HG02623 (cell line): ENCODE measurements at regions not wholly inside any gene's neighbourhood (a gene's known extent, or its start where the extent isn't known, plus 50 kb on each side); places are given as distances from the start of the nearest gene placed in this dataset.

ENCODE experiments used
- ATAC-seq: cut with Tn5 transposase; IDR thresholded peaks from one replicate; pipeline ENCODE4 v1.9.1; 2021; ENCODE audit warnings: moderate library complexity; ENCODE audit not compliant: unreplicated experiment

DNA sequence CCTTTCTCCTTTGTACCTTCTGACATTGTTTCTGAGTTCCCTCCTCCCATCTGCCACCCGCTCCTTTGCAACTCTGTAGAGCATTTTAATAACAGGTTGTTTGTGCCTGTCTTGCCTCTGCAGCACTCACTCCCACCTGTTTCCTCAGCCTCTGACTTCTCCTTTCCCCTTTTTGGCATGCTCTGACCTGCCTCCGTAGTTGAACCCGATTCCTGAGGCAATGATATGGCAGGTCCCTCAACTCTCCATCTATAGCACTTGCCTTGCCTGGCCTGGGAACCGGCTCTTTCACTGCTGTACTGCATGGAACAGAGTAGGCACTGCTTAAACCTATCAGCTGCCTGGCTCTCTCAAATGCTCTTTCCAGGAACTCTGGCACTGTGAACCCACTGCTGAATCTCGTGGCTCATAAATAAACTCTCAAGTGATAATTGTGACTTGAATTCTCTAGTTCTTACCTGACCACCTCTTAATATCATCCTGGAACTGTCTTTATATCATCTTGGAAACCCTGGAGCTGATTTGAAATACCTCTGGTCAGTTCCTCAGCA, 50.3 kb downstream of the UTRN start:
- ATAC-seq = no peak

DNA sequence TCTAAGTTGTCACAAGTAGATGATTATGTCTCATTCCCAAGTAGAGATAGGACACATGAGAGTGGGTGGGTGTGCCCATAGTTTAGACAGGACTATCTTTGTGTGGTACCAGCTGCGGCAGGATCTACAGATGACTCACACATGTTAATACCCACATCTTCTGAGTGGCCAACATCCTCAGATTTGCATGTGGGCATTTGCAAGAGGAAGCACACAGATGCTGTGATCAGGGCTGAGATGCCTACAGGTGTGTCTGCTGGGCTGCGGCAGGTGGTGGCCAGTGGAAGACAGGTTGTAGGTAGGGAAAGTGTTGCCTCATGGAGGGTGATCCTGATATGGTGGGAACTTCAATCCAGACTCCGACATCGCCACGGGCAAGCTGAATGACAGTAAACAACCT, 50.8 kb downstream of the UTRN start:
- ATAC-seq = peak; percentile 56

GRCh38 chr6:144336900-144337299, 51.8 kb downstream of the UTRN start:
- no peak for ATAC-seq

- ATAC-seq = no peak
Observed at GRCh38 chr6:144338474-144338873, 53.3 kb downstream of the UTRN start.

GRCh38 chr6:144338951-144339700, 54.0 kb downstream of the UTRN start:
- ATAC-seq = no peak

DNA sequence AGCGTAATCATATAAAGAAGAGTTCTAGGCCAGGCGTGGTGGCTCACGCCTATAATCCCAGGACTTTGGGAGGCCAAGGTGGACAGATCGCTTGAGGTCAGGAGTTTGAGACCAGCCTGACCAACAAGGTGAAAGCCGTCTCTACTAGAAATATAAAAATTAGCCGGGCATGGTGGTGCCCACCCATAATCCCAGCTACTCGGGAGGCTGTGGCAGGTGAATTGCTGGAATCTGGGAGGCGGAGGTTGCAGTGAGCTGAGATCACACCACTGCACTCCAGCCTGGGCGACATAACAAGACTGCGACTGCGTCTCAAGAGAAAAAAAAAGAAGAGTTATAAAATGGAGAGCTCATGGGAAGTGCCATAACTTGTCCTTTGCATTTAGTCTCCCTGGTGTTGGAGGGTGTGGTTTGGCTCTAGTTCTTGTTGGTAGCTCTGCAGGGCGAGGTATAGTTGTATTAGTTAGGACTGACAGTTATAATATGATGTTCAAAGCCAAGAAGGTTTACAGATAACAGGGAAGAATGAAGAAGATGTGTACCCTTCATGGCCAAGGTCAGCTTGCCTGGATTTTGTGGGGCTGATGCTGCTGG, 54.8 kb downstream of the UTRN start:
- no peak for ATAC-seq

DNA sequence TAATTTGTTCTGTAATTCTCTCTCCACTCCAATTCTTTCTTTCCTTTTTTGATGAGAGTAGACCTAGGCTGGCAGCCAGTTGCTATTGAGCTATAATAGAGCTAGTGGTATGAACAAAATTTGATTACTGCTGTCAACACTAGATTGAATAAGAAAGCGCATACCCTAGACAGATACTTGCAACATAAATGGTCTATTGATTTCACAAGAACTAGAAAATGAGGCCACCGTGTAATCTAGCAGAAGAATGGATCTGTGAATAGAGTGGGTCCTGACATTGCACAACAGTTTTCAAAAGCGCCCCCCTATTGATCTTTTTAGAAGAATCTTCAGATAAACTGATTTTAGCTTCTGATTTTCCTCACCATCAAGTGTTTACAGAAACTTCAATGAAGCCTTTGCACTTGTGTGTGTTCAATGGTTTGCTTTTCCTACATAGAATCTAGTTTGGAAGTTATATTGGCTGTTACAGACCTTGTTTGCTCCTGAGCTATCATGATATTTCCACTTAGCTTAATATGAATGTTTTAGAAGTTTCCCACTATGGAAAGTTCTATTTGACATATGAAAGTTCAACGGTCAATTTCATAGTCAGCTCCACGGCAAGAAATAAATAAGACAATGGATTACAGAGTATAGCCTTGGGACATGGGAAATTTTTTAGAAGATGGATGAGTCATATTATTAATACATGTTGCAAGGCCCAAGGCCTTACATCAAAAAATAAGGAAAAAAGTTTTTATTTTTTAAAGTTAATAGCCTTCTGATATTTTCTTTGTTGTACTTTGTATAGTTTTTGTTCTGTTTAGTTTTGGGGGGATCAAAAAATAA, 55.6 kb downstream of the UTRN start:
- no peak for ATAC-seq

DNA sequence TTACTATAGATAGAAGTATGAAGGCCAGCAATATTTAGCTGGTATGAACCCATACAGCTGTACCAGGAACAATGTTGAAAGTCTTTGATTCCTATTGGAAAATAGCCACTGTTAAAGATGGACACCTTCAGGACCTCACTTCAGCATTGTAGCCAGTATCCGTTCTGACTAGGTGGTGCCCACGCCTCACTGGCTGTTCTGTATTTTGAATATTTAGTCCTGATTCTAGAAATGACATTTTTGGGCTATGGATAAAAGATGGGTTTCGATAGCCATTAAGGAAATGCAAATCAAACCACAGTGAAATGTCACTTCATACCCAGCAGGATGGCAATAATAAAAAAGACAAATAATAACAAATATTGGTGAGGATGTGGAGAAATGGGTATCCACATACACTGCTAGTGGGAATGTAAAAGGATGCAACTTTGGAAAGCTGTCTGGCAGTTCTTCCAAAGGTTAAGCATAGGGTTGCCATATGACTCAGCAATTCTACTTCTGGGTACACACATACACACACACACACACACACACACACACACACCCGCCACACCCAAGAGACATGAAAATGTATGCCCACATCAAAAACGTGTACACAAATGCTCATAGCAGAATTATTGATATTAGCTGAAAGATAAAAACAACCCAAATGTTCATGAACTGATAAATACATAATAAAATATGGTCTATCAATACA, 56.8 kb downstream of the UTRN start:
- peak; percentile 35 for ATAC-seq

GRCh38 chr6:144343701-144344428, 58.7 kb downstream of the UTRN start:
- ATAC-seq = peak; percentile 42

GRCh38 chr6:144344646-144345045, 59.5 kb downstream of the UTRN start:
- peak; percentile 38 for ATAC-seq

DNA sequence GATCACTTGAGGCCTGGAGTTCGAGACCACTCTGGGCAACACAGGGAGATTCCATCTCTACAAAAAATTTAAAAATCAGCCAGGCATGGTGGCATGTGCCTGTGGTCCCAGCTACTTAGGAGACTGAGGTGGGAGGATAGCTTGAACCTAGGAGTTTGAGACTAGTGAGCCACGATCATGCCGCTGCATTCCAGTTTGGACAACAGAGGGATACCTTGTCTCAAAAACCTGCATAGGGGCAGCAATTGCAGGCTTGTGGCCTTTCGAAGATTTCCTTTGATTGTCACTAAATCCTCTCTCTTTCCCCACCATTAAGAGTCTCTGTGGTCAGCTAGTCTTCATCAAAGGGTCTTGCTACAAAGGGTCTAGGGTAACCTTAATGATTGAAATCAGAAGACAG, 60.3 kb downstream of the UTRN start:
- ATAC-seq = no peak

GRCh38 chr6:144346719-144347447, 61.7 kb downstream of the UTRN start:
- ATAC-seq = no peak

DNA sequence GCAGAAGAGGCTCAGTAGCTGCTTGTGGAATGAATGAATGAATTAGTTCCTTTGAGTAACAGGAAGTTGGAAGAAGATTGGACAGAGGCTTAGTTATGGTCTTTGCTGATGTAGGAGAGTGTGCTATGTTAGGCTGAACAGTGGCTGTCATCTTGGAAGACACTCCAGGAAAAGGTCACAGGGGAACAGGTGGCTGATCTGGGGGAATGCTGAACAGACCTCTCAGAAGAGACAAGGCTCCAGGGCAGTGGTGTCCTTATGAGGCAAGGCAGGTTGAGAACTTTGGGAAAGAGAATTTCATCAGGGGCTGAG, 62.3 kb downstream of the UTRN start:
- ATAC-seq = no peak

DNA sequence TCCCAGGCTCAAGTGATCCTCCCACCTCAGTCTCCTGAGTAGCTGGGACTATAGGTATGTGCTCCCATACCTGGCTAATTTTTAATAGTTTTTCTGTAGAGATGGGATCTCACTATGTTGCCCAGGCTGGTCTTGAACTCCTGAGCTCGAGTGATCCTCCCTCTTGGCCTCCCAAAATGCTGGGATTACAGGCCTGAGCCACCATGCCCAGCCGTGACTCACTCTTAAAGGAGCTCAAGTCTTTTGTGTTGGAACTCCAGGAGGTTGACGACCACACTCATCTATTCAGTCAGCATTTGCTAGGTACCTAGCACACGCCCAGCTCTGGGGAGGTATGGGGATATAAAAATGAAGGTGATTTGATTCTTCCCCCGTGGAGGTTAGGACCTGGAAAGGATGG, 62.8 kb downstream of the UTRN start:
- no peak for ATAC-seq

GRCh38 chr6:144349690-144350527, 64.8 kb downstream of the UTRN start:
- no peak for ATAC-seq

DNA sequence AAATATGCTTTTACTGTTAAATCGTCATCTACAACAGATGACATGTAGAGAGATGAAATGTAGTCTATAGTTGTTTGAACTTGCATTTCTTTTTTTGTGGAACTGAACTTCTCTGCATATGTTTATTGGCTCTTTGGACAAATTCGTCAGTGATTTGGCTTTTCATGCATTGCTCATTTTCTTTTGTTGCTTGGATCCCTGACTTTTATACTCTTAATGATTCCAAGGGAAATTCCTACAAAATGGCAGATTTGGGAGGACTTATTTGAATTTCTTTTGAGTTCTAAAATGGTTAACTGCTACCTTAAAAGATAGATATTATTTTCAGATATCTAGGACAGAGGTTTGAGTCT, 65.4 kb downstream of the UTRN start:
- ATAC-seq = no peak

DNA sequence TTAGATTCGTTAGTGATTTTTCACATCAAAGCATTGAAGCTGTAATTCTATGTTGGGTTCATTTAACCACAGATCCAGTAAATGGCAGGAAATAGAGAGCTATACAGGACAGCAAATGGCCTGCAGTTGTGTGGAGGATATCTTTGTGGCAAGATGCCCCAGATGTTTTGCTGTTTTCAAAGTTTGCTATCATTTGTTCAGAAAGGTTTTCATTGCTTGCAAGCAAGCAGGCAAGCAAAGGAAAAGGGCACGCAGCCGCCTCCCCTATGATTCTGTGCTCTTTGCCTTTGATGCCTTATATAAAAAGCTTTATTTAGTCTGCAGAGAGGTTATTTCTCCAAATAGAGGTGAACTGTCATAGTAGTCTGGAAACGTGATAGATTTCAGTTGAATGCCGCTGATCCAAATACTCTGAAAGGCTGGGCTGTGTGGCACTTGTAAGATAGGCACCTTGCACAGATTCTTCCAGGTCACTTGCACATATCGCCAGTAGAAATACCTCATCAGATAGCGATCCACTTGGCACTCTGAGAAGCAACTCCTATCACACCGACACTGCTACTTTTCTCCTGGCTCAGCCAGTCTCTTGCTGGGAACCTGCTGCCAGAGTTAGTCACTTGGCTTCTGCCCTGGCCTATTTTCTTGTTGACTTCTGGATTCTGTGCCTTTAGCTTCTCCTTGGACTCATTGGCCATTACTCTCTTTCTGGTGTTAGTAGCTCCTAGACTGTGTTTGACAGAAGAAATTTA, 66.4 kb downstream of the UTRN start:
- ATAC-seq = no peak

DNA sequence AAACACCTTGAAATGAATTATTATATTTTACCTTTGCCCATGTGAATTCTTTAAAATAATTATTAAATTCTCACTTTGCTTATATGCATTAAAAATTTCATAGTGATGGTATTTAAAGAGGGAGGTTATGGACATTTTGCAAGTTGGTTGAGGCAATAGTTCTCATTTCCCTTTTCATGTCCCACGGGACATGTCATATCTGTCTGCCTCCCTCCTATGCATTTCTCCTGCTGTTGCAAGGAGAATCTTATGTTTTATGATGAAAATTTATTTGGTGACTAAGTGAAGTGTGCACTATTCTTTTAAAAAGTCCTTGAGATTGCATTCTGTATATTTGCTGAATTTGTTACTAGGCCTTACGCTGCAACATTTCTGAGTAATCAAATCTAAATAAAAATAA, 67.2 kb downstream of the UTRN start:
- ATAC-seq = no peak
